22Rv1 (cell line): ENCODE measurements at regions not wholly inside any gene's neighbourhood (a gene's known extent, or its start where the extent isn't known, plus 50 kb on each side); places are given as distances from the start of the nearest gene placed in this dataset.

Experiments used
- ZFX ChIP-seq: fragments of 450-650 bp; IDR thresholded peaks from 2 replicates; pipeline ENCODE4 v1.6.1; 2017; ENCODE audit warnings: antibody characterized with exemption, borderline replicate concordance
- TF ChIP-seq, protein P1 (sequence below): fragments of 450-650 bp; IDR thresholded peaks from 2 replicates; pipeline ENCODE4 v1.5.1; 2017; ENCODE audit warnings: mild to moderate bottlenecking

DNA sequence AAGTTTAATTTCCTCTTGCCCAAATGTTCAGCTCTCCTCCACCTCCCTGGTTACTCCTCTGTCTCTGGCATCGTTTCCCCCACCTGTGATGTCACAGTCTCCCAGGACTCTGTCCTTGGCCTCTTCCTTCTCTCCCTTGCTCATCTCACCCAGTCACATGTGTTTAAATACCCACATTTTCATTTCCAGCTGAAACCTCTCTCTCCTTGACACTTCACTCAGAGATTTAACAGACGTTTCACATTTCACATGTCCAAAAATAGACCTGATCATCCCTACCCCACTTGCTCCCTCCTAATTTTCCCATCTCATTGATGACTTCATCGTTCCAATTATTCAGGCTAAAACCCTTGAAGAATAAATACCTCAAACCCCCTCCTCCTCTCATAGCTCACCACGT is 604.1 kb upstream of the JAG1 start:
- TF ChIP-seq, protein P1, sequence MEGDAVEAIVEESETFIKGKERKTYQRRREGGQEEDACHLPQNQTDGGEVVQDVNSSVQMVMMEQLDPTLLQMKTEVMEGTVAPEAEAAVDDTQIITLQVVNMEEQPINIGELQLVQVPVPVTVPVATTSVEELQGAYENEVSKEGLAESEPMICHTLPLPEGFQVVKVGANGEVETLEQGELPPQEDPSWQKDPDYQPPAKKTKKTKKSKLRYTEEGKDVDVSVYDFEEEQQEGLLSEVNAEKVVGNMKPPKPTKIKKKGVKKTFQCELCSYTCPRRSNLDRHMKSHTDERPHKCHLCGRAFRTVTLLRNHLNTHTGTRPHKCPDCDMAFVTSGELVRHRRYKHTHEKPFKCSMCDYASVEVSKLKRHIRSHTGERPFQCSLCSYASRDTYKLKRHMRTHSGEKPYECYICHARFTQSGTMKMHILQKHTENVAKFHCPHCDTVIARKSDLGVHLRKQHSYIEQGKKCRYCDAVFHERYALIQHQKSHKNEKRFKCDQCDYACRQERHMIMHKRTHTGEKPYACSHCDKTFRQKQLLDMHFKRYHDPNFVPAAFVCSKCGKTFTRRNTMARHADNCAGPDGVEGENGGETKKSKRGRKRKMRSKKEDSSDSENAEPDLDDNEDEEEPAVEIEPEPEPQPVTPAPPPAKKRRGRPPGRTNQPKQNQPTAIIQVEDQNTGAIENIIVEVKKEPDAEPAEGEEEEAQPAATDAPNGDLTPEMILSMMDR = no peak
- TF ChIP-seq ZFX = no peak
